ENCODE measurements at regions not wholly inside any gene's neighbourhood (a gene's known extent, or its start where the extent isn't known, plus 50 kb on each side); places are given as distances from the start of the nearest gene placed in this dataset.

DNA sequence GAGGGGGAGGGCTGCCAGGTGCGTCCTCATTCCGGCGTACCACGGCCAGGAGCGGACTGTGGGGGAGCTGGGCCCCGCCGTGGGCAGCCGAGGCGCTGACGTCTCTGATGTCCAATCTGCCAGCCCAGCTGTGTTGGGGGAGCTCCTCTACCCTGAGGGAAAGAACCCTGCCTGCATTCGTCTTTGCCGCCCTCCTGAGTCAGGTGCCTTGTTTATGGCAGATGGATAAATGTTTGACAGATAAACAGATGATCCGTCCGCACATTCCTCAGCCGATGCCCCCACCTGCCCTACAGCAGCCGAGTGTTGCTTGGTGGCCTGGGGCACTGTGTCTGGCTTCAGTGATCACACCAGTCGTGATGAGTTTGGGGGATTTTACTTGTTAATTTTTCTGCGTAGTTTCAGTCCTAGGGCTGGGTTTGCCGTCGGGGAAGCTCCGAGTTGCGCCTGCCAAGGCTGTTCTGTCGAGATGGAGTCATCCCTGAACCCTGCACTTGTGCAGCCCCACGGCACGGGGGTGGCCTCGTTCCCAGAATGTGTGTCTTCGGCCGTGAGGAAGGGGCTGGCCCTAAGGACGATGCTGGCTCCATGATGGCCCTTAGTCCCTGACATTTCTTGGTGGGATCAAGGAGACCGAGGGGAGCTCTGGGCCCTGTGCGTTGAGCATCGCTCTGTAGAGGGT is 1083.9 kb downstream of the BRD1 start:
- TF ChIP-seq, protein P1, sequence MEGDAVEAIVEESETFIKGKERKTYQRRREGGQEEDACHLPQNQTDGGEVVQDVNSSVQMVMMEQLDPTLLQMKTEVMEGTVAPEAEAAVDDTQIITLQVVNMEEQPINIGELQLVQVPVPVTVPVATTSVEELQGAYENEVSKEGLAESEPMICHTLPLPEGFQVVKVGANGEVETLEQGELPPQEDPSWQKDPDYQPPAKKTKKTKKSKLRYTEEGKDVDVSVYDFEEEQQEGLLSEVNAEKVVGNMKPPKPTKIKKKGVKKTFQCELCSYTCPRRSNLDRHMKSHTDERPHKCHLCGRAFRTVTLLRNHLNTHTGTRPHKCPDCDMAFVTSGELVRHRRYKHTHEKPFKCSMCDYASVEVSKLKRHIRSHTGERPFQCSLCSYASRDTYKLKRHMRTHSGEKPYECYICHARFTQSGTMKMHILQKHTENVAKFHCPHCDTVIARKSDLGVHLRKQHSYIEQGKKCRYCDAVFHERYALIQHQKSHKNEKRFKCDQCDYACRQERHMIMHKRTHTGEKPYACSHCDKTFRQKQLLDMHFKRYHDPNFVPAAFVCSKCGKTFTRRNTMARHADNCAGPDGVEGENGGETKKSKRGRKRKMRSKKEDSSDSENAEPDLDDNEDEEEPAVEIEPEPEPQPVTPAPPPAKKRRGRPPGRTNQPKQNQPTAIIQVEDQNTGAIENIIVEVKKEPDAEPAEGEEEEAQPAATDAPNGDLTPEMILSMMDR (IDR thresholded peaks at IDR 0.05), result no peak
- no peak for TF ChIP-seq ZFX (IDR thresholded peaks at IDR 0.05; ENCODE audit: borderline replicate concordance)
